GM12892 (cell line): ENCODE measurements at regions not wholly inside any gene's neighbourhood (a gene's known extent, or its start where the extent isn't known, plus 50 kb on each side); places are given as distances from the start of the nearest gene placed in this dataset.

ENCODE experiments used
- POLR2A ChIP-seq: IDR thresholded peaks from 2 replicates; pipeline ENCODE4 v1.6.1; 2011; ENCODE audit warnings: low read depth, low read length, control low read depth
- POLR2AphosphoS5 ChIP-seq: IDR thresholded peaks from 2 replicates; pipeline ENCODE4 v1.6.1; 2011; ENCODE audit warnings: low read depth, low read length, control low read depth

DNA sequence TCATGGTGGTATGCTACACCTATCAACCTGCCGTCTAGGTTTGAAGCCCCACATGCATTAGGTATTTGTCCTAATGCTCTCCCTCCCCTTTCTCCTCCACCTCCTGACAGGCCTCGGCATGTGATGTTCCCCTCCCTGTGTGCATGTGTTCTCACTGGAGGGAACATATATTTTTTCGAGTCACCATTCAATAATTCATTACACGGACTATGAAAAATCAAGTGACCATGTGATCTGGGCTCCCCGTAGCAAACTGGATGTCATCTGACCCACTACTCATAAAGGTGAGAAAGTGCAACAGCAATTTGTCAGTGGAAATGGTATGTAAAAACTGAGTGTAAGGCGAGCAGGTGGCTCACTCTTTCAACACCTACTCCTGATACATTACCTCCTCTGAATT lies 224.3 kb upstream of the RASGRP1 start:
- no peak for TF ChIP-seq POLR2AphosphoS5
- no peak for TF ChIP-seq POLR2A
